CD4-positive, alpha-beta T cell (primary cell): ENCODE measurements at regions not wholly inside any gene's neighbourhood (a gene's known extent, or its start where the extent isn't known, plus 50 kb on each side); places are given as distances from the start of the nearest gene placed in this dataset.

ENCODE experiments used
- ATAC-seq: fragments of 200-7000 bp; cut with Tn5 transposase; one replicate; pipeline ENCODE4 v1.10.0; 2022; ENCODE audit warnings: mild to moderate bottlenecking; ENCODE audit not compliant: poor library complexity
- CTCF ChIA-PET: fragments of 350-600 bp; sonication (Branson Sonifier 250); formaldehyde crosslinking; loops from one replicate; lab custom pipeline; 2021; ENCODE audit warnings: antibody characterized with exemption, inconsistent platforms; lab: Charles Lee
- POLR2A ChIA-PET: fragments of 350-600 bp; sonication (Branson Sonifier 250); formaldehyde crosslinking; loops from one replicate; lab custom pipeline; 2021; ENCODE audit warnings: antibody characterized with exemption, inconsistent platforms; lab: Charles Lee
- DNase-seq, 14 experiments: peaks; one replicate each; pipeline ENCODE4 v3.0.0-alpha.2; 2013 to 2020; ENCODE audit warnings: mixed read lengths in 2 of 14
- H3K27ac ChIP-seq, 2 donors: one replicate each; pipeline versions ENCODE4 v1.5.1 to v1.7.0; 2013; ENCODE audit warnings: low read length in 2 of 2, low read depth in 1 of 2, mild to moderate bottlenecking in 1 of 2
- H3K27me3 ChIP-seq, 2 experiments: 1 replicate in 1 of 2; 2 replicates in 1 of 2; pipeline versions ENCODE4 v1.6.1 to v1.7.0; 2013; ENCODE audit warnings: low read length in 2 of 2, control low read depth in 1 of 2, mild to moderate bottlenecking in 1 of 2, moderate library complexity in 1 of 2; ENCODE audit not compliant: insufficient read depth in 2 of 2, control insufficient read depth in 1 of 2
- H3K36me3 ChIP-seq: one replicate; pipeline ENCODE4 v1.6.1; 2013; ENCODE audit warnings: low read length, control low read depth; ENCODE audit not compliant: insufficient read depth
- H3K4me1 ChIP-seq: one replicate; pipeline ENCODE4 v1.6.1; 2013; ENCODE audit warnings: low read length, control low read depth; ENCODE audit not compliant: insufficient read depth
- H3K4me3 ChIP-seq: one replicate; pipeline ENCODE4 v1.5.1; 2013; ENCODE audit warnings: mild to moderate bottlenecking, low read length, moderate library complexity
- H3K9me3 ChIP-seq, 2 experiments: 1 replicate in 1 of 2; 2 replicates in 1 of 2; pipeline versions ENCODE4 v1.6.1 to v1.7.0; 2013; ENCODE audit warnings: low read length in 2 of 2, mild to moderate bottlenecking in 2 of 2, control low read depth in 1 of 2, moderate library complexity in 1 of 2; ENCODE audit not compliant: control insufficient read depth in 1 of 2, insufficient read depth in 1 of 2
- H3K27ac Mint-ChIP-seq: one replicate; pipeline ENCODE4 v1.8.0; 2020; ENCODE audit warnings: mixed read lengths
- H3K27me3 Mint-ChIP-seq: one replicate; pipeline ENCODE4 v1.8.0; 2021; ENCODE audit warnings: mixed read lengths
- H3K36me3 Mint-ChIP-seq: one replicate; pipeline ENCODE4 v1.8.0; 2021; ENCODE audit warnings: low read depth, mixed read lengths
- H3K4me1 Mint-ChIP-seq: one replicate; pipeline ENCODE4 v1.8.0; 2021; ENCODE audit warnings: low read depth, mixed read lengths
- H3K4me3 Mint-ChIP-seq: one replicate; pipeline ENCODE4 v1.8.0; 2020; ENCODE audit warnings: mild to moderate bottlenecking, mixed read lengths
- H3K9me3 Mint-ChIP-seq: one replicate; pipeline ENCODE4 v1.8.0; 2020; ENCODE audit warnings: mixed read lengths
- intact Hi-C, 2 experiments: fragments of 100-400 bp; cut with DNase I in 1 of 2; cut with micrococcal nuclease in 1 of 2; formaldehyde crosslinking; loops; one replicate each; pipeline versions ENCODE4 v1.15.1 to v1.9.0; 2023 to 2025; cut with DNase I, micrococcal nuclease
- TF ChIP-seq, protein P1 (sequence below): fragments of 200-600 bp; IDR thresholded peaks from one replicate; pipeline ENCODE4 v1.8.0; 2022; ENCODE audit warnings: antibody characterized with exemption, mild to moderate bottlenecking

- Mint-ChIP-seq H3K27ac (no peak overlapping the region), H3K4me1 (no peaks in the 10 kb centered on the region), H3K4me3 (no peak overlapping the region), H3K27me3 (no peaks in the 10 kb centered on the region), H3K36me3 (no peaks in the 10 kb centered on the region), H3K9me3 (no peaks in the 10 kb centered on the region)
- intact Hi-C loops, result no loop called here
- Histone ChIP-seq H3K27ac (no peak overlapping the region), H3K4me3 (no peak overlapping the region), H3K27me3 (no peaks in the 10 kb centered on the region), H3K4me1 (no peaks in the 10 kb centered on the region), H3K9me3 (no peaks in the 10 kb centered on the region), H3K36me3 (no peaks in the 10 kb centered on the region)
- ATAC-seq (no peak), DNase-seq (no peak)
- TF ChIP-seq, protein P1, sequence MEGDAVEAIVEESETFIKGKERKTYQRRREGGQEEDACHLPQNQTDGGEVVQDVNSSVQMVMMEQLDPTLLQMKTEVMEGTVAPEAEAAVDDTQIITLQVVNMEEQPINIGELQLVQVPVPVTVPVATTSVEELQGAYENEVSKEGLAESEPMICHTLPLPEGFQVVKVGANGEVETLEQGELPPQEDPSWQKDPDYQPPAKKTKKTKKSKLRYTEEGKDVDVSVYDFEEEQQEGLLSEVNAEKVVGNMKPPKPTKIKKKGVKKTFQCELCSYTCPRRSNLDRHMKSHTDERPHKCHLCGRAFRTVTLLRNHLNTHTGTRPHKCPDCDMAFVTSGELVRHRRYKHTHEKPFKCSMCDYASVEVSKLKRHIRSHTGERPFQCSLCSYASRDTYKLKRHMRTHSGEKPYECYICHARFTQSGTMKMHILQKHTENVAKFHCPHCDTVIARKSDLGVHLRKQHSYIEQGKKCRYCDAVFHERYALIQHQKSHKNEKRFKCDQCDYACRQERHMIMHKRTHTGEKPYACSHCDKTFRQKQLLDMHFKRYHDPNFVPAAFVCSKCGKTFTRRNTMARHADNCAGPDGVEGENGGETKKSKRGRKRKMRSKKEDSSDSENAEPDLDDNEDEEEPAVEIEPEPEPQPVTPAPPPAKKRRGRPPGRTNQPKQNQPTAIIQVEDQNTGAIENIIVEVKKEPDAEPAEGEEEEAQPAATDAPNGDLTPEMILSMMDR, result no peak
- ChIA-PET CTCF (no interaction called here), POLR2A (no interaction called here)
Observed at GRCh38 chr5:74952406-74952805, 86.2 kb upstream of the FAM169A start.

DNA sequence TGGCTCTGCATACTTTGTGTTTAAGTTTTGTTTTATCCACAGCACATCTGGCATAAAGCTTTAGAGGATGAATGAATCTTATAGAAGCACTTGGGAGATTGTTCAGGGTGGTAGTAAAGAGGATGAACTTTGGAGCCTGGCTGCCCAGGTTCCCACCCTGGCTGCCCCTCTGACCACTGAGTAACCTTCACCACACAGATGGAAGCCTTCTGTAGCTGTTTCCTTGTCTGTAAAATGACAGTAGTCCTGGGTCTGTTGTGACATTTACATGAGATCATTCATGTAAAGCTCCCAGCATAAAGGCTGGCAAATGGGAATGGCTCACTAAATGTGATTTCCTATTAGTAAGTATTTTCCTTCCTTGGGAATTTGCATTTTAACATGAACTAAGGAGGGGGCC lies 85.7 kb upstream of the FAM169A start:
- Mint-ChIP-seq H3K27me3 (no peaks in the 10 kb centered on the region), H3K27ac (no peak overlapping the region), H3K4me1 (no peaks in the 10 kb centered on the region), H3K36me3 (no peaks in the 10 kb centered on the region), H3K9me3 (no peaks in the 10 kb centered on the region), H3K4me3 (no peak overlapping the region)
- DNase-seq (no peak), ATAC-seq (no peak)
- Histone ChIP-seq H3K9me3 (no peaks in the 10 kb centered on the region), H3K36me3 (no peaks in the 10 kb centered on the region), H3K27me3 (no peaks in the 10 kb centered on the region), H3K27ac (no peak overlapping the region), H3K4me3 (no peak overlapping the region), H3K4me1 (no peaks in the 10 kb centered on the region)
- TF ChIP-seq, protein P1, result no peak
- ChIA-PET POLR2A (interaction anchor here (1.0 kb wide), 1 partner anchor 83 kb away, joined by 3 read pairs; no protein-coding TSS in a partner anchor), CTCF (no interaction called here)
- intact Hi-C loops, result no loop called here

DNA sequence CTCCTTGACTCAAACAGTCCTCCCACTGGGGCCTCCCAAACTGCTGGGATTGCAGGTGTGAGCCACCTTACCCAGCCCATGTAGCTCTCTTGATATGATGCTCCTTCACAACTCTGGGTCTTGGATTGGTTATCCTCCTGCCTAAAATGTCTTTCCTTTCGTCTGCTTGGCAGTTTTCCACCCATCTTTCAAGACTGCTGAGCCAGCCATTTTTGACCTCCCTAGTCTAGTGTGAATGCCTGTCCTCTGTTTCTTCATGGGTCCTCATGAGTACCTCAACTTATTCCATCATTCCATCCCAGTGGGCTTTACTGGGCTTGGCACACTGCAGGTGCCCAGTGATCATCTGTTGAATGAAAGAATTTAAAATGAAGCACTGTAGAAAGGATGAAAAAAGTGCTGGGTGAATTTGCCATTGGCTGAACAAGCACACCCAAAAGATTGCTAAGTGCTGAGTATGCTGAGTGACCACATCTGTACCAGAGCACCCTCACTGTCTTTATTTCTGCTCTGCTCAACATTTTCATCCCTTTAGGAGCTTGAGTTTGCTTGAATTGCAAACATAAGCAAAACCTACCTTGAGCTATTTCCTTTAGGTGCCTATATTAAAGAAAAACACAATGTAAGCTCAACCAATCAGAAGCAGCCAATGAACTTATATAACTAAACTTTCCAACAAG lies 84.8 kb upstream of the FAM169A start:
- H3K4me3 Mint-ChIP-seq, result no peak overlapping the region
- no peaks in the 10 kb centered on the region for H3K9me3 ChIP-seq
- no peaks in the 10 kb centered on the region for H3K4me1 Mint-ChIP-seq
- no peaks in the 10 kb centered on the region for H3K36me3 Mint-ChIP-seq
- H3K36me3 ChIP-seq, result no peaks in the 10 kb centered on the region
- ChIA-PET CTCF (no interaction called here), POLR2A (interaction anchor here (1.0 kb wide), 1 partner anchor 84 kb away, joined by 3 read pairs; no protein-coding TSS in a partner anchor)
- H3K9me3 Mint-ChIP-seq, result no peaks in the 10 kb centered on the region
- intact Hi-C loops, result no loop called here
- no peak overlapping the region for H3K27ac ChIP-seq
- H3K27me3 ChIP-seq, result no peaks in the 10 kb centered on the region
- no peak overlapping the region for H3K4me3 ChIP-seq
- ATAC-seq (no peak), DNase-seq (no peak)
- no peak overlapping the region for H3K27ac Mint-ChIP-seq
- H3K27me3 Mint-ChIP-seq, result no peaks in the 10 kb centered on the region
- H3K4me1 ChIP-seq, result no peaks in the 10 kb centered on the region
- TF ChIP-seq, protein P1, result no peak
